Astrocyte of the cerebellum (primary cell): ENCODE measurements at regions not wholly inside any gene's neighbourhood (a gene's known extent, or its start where the extent isn't known, plus 50 kb on each side); places are given as distances from the start of the nearest gene placed in this dataset.

Source experiments
- DNase-seq: peaks from one replicate; pipeline ENCODE4 v3.0.0-alpha.2; 2011; ENCODE audit warnings: low read depth
- H3K4me3 ChIP-seq: 2 replicates; pipeline ENCODE4 v1.5.1; 2011; ENCODE audit warnings: mild to moderate bottlenecking, low read depth, low read length, moderate library complexity
- in situ Hi-C: cut with HindIII; loops from 2 replicates; pipeline ENCODE4 v1.10.0; 2017; ENCODE audit warnings: low sequenced_read_pairs
- TF ChIP-seq, protein P1 (sequence below): IDR thresholded peaks from 2 replicates; pipeline ENCODE4 v1.5.1; 2012; ENCODE audit warnings: low read length, low read depth, moderate library complexity, mild to moderate bottlenecking; ENCODE audit errors: missing control alignments

DNA sequence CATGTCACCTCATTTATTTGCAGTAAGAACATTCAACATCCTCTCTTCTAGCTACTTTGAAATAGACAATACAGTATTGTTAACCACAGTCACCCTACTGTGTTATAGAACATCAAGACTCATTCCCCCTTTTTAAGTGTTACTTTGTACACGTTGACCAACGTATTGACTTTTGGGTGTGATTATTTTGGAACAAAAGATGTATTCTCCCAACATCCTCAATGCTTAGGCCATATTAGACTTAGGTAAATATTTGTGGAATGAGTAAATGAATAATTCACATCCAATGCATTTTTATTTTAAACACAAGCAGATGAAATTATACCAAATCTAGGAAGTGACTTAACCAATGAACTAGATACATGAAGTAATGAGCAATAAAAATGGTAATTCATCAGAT, 296.6 kb downstream of the CHRM3 start:
- in situ Hi-C loops: no loop called here
- no peak overlapping the region for H3K4me3 ChIP-seq
- TF ChIP-seq, protein P1, sequence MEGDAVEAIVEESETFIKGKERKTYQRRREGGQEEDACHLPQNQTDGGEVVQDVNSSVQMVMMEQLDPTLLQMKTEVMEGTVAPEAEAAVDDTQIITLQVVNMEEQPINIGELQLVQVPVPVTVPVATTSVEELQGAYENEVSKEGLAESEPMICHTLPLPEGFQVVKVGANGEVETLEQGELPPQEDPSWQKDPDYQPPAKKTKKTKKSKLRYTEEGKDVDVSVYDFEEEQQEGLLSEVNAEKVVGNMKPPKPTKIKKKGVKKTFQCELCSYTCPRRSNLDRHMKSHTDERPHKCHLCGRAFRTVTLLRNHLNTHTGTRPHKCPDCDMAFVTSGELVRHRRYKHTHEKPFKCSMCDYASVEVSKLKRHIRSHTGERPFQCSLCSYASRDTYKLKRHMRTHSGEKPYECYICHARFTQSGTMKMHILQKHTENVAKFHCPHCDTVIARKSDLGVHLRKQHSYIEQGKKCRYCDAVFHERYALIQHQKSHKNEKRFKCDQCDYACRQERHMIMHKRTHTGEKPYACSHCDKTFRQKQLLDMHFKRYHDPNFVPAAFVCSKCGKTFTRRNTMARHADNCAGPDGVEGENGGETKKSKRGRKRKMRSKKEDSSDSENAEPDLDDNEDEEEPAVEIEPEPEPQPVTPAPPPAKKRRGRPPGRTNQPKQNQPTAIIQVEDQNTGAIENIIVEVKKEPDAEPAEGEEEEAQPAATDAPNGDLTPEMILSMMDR: no peak
- no peak for DNase-seq

DNA sequence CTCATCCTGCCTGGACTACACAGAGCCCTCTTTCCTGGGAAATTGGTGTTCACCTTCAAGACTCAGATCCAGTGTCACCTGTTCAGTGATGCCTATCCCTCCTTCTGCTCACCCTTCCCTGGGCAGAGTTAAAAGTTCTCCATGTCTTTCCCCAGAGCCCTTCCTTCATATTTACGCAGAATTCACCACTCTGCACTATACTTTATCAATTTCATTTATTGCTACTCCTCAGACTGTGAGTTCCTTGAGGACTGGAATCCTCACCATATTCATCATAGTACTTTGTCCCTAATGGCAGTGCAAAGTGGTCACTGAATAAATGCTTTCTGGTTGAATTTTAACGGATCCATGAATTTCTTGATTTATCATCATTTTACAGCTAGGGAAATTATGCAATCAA, 300.0 kb downstream of the CHRM3 start:
- H3K4me3 ChIP-seq: no peak overlapping the region
- TF ChIP-seq, protein P1: no peak
- no peak for DNase-seq
- in situ Hi-C loops: no loop called here

DNA sequence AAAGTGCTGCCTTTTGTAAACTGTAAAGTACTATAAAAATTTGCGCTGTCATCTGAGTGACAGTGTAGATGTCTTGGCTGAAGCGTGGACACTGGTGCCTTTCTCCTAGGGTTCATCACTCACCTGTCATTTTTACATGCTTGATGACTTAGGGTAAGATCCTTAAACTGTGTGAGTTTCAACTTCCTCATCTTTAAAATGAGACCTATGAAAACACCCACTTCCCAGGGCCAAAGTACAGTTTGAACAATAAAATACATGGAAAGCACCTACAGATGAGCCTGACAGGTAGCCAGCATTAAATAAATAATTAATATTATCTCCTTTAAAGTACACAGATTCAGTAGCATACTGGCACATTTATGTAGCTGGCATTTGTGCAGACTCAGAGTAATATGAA, 309.9 kb downstream of the CHRM3 start:
- in situ Hi-C loops: no loop called here
- DNase-seq: no peak
- no peak overlapping the region for H3K4me3 ChIP-seq
- TF ChIP-seq, protein P1: no peak

DNA sequence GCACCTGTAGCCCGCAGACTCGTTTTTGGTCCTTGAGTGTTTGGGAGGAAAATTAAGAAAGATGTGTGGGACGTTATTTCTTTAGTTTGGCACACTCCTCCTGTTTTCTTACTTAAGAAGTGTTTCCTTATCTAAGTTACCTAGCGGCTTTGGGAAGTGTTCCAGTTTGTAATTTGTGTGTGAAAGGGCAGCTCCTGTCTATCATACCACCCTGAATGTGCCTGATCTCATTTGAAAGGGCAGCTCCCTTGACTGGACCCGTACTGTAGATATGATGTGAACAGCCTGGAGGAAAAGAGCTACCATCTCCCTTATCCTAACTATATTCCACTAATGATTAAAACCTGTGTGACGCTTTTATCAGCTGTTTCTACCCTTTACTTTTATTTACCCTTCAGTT, 314.3 kb downstream of the CHRM3 start:
- no peak for DNase-seq
- TF ChIP-seq, protein P1: no peak
- H3K4me3 ChIP-seq: no peak overlapping the region
- in situ Hi-C loops: no loop called here

DNA sequence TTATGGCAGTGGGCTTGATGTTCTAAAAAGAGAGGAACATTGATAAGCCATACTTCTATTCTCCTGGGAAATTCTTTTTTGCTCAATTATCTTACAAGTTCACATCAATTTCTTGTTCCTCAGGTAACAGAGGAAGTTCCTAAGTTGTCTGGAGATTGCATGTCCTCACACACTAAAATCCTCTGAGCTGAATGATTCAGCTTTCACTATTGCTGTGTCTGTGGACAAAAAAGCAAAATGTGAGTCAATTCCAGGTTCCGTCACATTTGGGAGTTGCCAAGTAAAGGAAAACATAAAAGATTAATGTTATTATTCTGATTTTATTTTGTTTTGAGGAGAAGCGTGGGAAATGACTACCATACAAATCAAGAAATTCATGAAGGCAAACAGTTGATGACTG, 316.7 kb downstream of the CHRM3 start:
- TF ChIP-seq, protein P1: no peak
- in situ Hi-C loops: no loop called here
- no peak for DNase-seq
- H3K4me3 ChIP-seq: no peak overlapping the region

DNA sequence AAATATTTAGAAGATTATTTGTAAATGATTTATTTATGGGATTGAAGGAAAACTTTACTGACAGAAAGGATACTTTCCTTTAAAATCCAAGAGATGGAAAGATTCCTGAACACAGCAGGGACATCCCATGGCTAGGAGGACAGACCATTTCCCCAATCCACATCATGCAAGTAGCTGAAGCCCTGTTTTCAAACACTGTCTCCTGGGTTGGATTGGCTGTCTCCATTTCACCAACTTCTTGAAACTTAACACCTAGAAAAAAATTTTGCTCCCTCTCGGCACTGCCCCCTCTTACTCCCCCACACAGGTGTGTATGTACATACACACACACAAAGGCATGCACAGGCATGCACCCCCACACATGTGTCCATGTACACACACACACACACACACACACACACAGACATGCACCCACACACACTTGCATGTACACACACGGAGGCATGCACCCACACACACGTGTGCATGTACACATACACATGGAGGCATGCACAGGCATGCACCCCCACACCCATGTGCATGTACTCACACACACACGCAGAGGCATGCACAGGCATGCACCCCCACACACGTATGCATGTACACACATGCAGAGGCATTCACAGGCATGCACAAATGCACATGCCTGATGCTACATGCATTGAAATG, 320.0 kb downstream of the CHRM3 start:
- TF ChIP-seq, protein P1: no peak
- DNase-seq: no peak
- H3K4me3 ChIP-seq: no peak overlapping the region

More for the DNA sequence above, 320.0 kb downstream of the CHRM3 start:
- in situ Hi-C loops: no loop called here
